Neuron (in vitro differentiated cells): ENCODE measurements at regions not wholly inside any gene's neighbourhood (a gene's known extent, or its start where the extent isn't known, plus 50 kb on each side); places are given as distances from the start of the nearest gene placed in this dataset.

Experiments used
- H2AFZ ChIP-seq: one replicate; pipeline ENCODE4 v1.6.1; 2013; ENCODE audit warnings: low read depth, mild to moderate bottlenecking, inconsistent platforms, low read length, moderate library complexity
- H3K27me3 ChIP-seq: one replicate; pipeline ENCODE4 v1.6.1; 2013; ENCODE audit warnings: low read length; ENCODE audit not compliant: insufficient read depth
- H3K36me3 ChIP-seq: one replicate; pipeline ENCODE4 v1.6.1; 2013; ENCODE audit warnings: low read length; ENCODE audit not compliant: insufficient read depth
- H3K4me1 ChIP-seq: one replicate; pipeline ENCODE4 v1.6.1; 2013; ENCODE audit warnings: low read length; ENCODE audit not compliant: insufficient read depth
- H3K4me3 ChIP-seq: 2 replicates; pipeline ENCODE4 v1.5.1; 2013; ENCODE audit warnings: mild to moderate bottlenecking, low read length, moderate library complexity
- H3K9me3 ChIP-seq: one replicate; pipeline ENCODE4 v1.6.1; 2013; ENCODE audit warnings: low read length

DNA sequence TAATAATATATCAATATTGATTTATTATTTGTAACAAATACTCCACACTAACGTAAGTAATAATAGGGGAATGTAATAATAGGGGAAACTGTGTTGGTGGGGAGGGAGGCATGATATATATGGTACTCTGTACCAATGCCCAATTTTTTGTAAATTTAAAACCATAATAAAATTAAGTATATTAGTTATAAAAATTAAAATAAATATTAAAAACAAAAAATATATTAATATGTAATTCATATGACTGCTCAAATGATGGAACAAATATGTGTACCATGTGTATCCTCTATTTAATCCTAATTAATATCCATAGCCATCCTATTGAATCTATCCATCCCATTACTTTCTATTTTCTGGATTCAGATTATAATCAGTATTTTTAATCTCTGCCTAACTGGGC, 578.0 kb downstream of the KCNA4 start:
- no peak overlapping the region for H3K4me3 ChIP-seq
- no peaks in the 10 kb centered on the region for H3K36me3 ChIP-seq
- no peaks in the 10 kb centered on the region for H3K9me3 ChIP-seq
- no peaks in the 10 kb centered on the region for H3K4me1 ChIP-seq
- H2AFZ ChIP-seq, result no peak overlapping the region
- no peaks in the 10 kb centered on the region for H3K27me3 ChIP-seq

DNA sequence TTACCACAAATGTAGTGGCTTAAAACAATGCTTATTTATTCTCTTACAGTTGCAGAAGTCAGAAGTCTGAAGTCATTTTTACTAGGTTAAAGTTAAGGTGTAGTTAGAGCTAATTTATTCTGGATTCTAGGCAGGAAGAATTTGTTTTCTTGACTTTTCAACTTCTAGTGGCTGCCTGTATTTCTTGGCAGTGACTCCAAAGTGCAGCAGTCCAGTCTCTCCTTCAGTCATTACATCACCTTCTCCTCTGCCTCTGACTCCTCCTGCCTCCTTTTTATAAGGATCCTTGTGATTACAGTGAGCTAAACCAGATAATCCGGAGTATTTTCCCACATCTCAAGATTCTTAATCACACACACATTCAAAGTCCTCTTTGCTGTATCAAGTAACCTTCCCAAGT, 581.4 kb downstream of the KCNA4 start:
- Histone ChIP-seq H3K36me3 (no peaks in the 10 kb centered on the region), H3K4me3 (no peak overlapping the region), H3K27me3 (no peaks in the 10 kb centered on the region), H2AFZ (no peak overlapping the region), H3K9me3 (no peaks in the 10 kb centered on the region), H3K4me1 (no peaks in the 10 kb centered on the region)

DNA sequence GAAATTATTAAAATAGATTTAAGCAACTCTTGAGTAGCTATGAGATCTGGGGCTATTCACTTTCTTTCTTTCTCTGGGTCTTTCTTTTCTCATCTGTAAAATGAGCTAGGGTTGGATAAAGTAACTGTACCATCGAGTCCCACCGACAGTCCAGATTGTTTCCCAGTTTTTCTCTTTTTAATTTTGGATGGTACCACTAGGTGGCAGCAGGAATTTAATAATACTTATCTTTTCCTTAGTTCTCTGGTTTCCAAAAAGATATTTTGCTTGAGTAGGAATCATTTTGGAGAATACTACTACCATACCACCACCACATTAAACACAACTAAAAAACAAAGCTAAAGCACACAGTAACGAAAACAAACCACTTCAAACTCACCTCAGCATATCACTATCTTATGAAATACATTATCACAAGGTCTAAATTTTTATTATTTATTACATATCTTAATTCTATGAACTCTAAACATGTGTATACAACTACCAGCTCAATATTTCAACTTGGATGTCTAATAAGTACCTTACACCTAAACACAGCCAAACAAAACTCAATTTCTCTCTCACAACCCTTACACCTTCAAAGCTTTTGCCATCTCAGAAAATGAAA, 584.0 kb downstream of the KCNA4 start:
- Histone ChIP-seq H3K36me3 (no peaks in the 10 kb centered on the region), H2AFZ (no peak overlapping the region), H3K9me3 (no peaks in the 10 kb centered on the region), H3K27me3 (no peaks in the 10 kb centered on the region), H3K4me1 (no peaks in the 10 kb centered on the region), H3K4me3 (no peak overlapping the region)

DNA sequence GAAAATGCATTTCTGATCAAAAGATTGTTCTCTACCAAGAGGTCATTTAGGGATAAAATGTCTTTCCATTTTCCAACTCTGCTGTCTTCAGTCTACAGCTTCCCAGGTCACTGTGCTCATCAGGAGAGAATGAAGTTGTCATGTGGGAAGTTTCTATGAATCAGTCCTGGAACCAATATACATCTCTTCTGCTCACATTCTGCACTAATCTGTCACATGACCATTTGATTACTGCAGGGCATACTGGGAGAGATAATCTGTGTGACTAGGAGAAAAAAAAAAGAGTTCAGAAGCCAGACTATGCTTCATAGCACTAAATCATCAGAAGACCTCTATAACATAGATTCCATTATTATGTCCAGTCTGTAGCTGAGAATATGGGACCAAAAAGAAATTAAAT, 611.5 kb downstream of the KCNA4 start:
- H3K4me1 ChIP-seq, result no peaks in the 10 kb centered on the region
- H3K36me3 ChIP-seq, result no peaks in the 10 kb centered on the region
- H3K27me3 ChIP-seq, result no peaks in the 10 kb centered on the region

DNA sequence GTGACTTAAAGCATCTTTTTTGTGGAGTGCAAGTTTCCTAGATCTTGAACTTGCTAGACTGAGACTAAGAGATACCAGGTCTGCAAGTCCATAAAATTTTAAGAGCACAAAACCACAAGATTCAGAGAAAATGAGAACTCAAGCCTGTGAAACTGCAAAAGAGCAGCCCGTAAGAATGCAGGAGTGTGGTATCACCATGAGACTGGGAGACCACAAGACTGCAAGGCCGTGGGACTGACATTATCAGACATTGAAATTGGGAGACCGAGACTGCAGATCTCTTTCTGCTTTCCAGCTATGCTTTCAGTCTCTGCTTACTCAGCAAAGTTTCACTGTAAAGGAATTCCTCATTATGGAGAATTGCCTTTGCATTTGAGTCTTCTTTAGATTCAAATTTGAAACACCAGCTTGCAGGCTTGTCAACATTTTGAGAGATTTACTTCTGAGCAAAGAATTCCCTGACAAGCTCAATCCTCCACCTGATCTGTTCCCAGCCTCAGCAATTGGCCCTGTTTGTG, 621.2 kb downstream of the KCNA4 start:
- Histone ChIP-seq H3K27me3 (no peaks in the 10 kb centered on the region), H3K36me3 (no peaks in the 10 kb centered on the region), H3K4me3 (no peak overlapping the region), H3K9me3 (no peaks in the 10 kb centered on the region), H3K4me1 (no peaks in the 10 kb centered on the region), H2AFZ (no peak overlapping the region)

More for the DNA sequence above, 611.5 kb downstream of the KCNA4 start:
- Histone ChIP-seq H2AFZ (no peak overlapping the region), H3K4me3 (no peak overlapping the region), H3K9me3 (no peaks in the 10 kb centered on the region)

DNA sequence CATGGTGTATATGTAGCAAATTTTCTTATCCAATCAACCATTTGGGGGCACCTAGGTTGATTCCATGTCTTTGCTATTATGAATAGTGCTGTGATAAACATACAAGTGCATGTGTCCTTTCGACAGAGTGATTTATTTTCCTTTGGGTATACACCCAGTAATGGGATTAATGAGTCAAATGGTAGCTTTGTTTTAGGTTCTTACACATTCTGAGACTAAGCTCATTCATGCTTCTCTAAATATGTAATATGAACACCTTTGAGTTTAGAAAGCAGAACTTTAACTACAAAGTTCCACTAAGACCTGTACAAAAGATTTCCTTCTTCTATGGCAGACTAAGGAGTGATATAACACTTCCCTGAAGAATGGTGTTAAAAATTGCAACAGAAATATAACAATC, 627.0 kb downstream of the KCNA4 start:
- no peak overlapping the region for H2AFZ ChIP-seq
- H3K9me3 ChIP-seq, result no peaks in the 10 kb centered on the region
- H3K27me3 ChIP-seq, result no peaks in the 10 kb centered on the region
- H3K4me3 ChIP-seq, result no peak overlapping the region
- no peaks in the 10 kb centered on the region for H3K36me3 ChIP-seq
- H3K4me1 ChIP-seq, result no peaks in the 10 kb centered on the region

DNA sequence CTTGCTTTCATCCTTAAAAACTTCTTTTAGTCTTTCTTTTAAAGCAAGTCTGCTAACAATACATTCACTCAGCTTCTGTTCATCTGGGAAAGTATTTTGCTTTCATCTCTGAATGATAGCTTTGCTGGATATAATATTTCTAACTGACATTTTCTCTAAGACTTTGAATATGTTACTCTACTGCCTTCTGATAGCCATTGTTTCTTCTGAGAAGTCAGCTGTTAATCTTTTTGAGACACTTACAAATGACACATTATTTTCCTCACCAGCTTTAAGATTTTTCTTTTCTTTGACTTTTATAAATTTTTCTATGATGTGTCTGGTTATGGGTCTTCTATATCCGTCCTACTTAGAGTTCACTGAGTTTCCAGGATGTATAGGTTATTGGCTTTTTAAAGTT, 643.1 kb downstream of the KCNA4 start:
- Histone ChIP-seq H3K36me3 (no peaks in the 10 kb centered on the region), H3K4me3 (no peak overlapping the region), H3K27me3 (no peaks in the 10 kb centered on the region), H2AFZ (no peak overlapping the region), H3K9me3 (no peaks in the 10 kb centered on the region), H3K4me1 (no peaks in the 10 kb centered on the region)

DNA sequence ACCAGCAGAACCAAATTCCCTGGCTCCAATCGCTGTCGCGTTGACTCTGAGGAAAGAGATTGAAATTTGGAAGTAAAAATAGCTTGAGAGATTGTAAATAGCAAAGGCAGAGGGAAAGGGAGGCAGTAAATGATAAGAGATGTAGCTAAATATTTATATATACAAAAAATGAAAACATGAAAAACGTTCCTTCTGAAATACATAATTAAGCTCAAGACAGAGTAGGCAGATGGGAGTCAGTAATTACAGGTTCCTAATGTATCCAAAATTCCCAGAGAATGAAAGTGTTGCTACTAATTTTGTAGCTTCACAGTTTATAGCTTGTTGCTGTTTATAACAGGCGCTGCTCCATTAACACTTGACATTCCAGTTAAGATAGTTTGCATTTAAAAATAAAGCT, 648.7 kb downstream of the KCNA4 start:
- H2AFZ ChIP-seq, result no peak overlapping the region
- no peak overlapping the region for H3K4me3 ChIP-seq
- H3K9me3 ChIP-seq, result no peaks in the 10 kb centered on the region
- no peaks in the 10 kb centered on the region for H3K4me1 ChIP-seq
- H3K36me3 ChIP-seq, result no peaks in the 10 kb centered on the region
- H3K27me3 ChIP-seq, result no peaks in the 10 kb centered on the region

DNA sequence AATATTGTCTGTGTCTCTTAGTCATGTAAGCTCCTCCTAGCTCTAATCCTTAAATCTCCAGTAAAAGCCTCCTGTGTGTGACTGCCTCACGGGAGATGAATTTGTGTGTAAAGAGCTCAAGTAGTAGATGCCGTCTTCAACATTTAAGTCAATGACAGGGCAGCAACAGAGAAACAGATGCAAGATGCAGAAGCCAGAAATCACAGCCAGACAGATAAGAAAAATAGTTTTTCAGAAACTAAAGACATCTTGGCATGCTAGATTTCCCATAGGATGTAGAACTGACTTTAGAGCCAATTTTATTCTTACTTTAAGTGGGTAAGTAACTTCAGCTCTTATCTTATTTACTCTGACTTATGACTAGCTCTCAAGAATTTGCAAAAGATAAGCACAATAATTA, 652.8 kb downstream of the KCNA4 start:
- Histone ChIP-seq H3K9me3 (no peaks in the 10 kb centered on the region), H3K27me3 (no peaks in the 10 kb centered on the region), H3K36me3 (no peaks in the 10 kb centered on the region), H3K4me3 (no peak overlapping the region), H2AFZ (no peak overlapping the region), H3K4me1 (no peaks in the 10 kb centered on the region)

DNA sequence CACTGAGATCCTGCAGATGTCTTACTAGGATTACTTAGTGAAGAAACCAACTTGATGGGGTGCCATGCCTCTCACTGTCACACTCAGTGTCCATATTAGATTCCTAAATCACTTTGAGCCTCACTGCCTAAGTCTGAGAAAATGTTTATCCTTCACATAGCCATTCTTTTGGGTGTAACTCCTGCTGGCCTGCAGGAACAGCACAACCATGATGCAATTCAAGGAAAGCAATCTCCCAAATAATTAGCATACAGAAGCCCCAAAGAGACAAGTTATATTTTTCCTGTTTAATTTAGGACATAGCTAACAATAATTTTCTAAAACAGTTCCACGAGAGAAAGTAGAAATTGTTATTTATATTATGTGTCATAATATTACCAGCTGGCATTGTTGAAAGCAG, 655.5 kb downstream of the KCNA4 start:
- no peaks in the 10 kb centered on the region for H3K27me3 ChIP-seq
- no peaks in the 10 kb centered on the region for H3K9me3 ChIP-seq
- no peaks in the 10 kb centered on the region for H3K4me1 ChIP-seq
- H3K4me3 ChIP-seq, result no peak overlapping the region
- no peaks in the 10 kb centered on the region for H3K36me3 ChIP-seq
- no peak overlapping the region for H2AFZ ChIP-seq

DNA sequence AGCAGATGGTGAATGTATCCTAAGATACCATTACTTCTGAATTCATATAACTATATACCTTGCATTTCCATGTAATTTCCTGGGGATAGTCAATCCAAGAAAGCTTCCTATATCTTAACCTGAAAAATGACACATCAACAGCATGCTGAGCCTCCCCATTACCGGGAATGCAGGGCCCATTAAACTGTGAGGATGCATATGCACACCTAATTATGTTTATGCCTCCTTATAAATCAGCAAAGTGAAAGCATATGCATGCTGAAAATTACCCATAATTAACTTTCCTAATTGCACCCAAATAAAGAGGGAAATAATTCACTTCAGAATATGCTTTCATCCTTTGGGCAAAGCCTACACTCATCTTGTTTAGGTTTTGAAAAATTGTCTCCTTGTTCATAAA, 663.0 kb downstream of the KCNA4 start:
- Histone ChIP-seq H3K36me3 (no peaks in the 10 kb centered on the region), H2AFZ (no peak overlapping the region), H3K9me3 (no peaks in the 10 kb centered on the region), H3K4me1 (no peaks in the 10 kb centered on the region), H3K4me3 (no peak overlapping the region), H3K27me3 (no peaks in the 10 kb centered on the region)

DNA sequence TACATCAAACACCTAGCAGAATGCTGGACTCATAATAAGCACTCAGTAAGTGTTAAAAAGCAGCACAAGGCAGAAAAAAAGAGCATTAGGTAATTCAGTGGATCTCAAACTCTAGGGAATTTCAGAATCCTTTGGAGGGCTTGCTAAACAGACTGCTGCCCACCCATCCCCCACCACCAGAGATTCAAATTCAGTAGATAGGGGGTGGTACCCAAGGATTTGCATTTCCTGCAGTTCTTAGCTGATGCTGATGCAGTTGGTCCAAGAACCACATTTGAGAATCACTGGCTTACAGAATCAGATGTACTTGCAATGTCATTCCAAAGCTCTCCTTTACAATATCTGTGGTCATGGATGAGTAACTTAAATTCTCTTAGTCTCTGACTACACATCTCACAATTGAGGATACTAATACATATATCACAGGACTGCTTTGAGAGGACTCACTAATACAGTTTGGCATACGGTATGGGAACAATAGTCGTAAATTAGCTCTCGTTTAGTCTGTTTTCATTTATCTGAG, 664.5 kb downstream of the KCNA4 start:
- Histone ChIP-seq H3K36me3 (no peaks in the 10 kb centered on the region), H3K27me3 (no peaks in the 10 kb centered on the region), H3K9me3 (no peaks in the 10 kb centered on the region), H3K4me3 (no peak overlapping the region), H3K4me1 (no peaks in the 10 kb centered on the region), H2AFZ (no peak overlapping the region)

DNA sequence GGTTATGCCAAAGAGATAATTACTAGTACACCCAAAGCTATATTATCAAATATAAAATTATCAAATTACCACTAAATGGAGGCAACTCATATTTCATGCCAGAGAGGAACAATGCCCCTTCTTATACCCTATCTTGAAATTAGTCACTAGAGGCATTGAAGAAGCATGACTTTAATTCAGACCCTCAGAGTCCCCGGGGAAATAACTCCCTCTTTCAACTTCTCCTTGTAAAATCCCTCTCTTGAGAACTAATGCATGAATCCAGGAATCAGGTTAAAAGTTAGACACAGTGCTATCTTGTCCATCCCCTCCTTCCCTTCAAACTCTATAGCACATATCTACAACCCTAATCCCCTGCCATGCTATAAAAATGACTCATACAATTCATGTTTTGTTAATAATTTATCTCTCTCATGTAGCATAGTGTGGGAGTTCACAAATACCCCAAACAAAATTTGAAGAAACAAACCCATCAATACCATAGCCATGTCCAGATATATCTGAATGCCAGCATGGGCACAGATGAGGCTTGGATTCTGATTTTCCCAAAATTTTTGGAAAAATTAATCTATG, 665.4 kb downstream of the KCNA4 start:
- Histone ChIP-seq H3K4me1 (no peaks in the 10 kb centered on the region), H2AFZ (no peak overlapping the region), H3K9me3 (no peaks in the 10 kb centered on the region), H3K4me3 (no peak overlapping the region), H3K27me3 (no peaks in the 10 kb centered on the region), H3K36me3 (no peaks in the 10 kb centered on the region)
